ENCODE measurements at regions not wholly inside any gene's neighbourhood (a gene's known extent, or its start where the extent isn't known, plus 50 kb on each side); places are given as distances from the start of the nearest gene placed in this dataset.

DNA sequence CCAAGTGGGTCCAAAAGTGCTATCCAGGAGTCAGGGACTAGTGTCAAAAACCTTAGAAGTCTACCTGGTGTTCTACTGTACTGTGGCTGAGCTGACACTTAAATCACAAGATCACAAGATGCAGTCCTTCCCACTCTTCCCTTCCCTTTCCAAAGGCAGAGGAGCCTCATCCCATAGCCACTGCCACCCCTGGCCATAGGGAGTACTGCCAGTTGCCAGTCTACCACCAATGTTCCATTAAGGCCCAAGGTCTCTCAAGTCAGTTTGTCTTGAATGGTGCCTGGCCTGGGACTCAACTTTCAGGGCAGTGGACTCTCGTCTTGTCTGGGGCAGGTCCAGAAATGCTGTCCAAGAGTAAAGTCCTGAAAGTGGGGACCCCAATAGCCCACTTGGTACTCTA is 585.6 kb downstream of the NUP35 start:
- no peak for DNase-seq (ENCODE audit: low read depth)
- H3K4me3 ChIP-seq (ENCODE audit: low read depth, low read length) = no peak overlapping the region
- TF ChIP-seq, protein P1, sequence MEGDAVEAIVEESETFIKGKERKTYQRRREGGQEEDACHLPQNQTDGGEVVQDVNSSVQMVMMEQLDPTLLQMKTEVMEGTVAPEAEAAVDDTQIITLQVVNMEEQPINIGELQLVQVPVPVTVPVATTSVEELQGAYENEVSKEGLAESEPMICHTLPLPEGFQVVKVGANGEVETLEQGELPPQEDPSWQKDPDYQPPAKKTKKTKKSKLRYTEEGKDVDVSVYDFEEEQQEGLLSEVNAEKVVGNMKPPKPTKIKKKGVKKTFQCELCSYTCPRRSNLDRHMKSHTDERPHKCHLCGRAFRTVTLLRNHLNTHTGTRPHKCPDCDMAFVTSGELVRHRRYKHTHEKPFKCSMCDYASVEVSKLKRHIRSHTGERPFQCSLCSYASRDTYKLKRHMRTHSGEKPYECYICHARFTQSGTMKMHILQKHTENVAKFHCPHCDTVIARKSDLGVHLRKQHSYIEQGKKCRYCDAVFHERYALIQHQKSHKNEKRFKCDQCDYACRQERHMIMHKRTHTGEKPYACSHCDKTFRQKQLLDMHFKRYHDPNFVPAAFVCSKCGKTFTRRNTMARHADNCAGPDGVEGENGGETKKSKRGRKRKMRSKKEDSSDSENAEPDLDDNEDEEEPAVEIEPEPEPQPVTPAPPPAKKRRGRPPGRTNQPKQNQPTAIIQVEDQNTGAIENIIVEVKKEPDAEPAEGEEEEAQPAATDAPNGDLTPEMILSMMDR (conservative IDR thresholded peaks at IDR 0.05; ENCODE audit: low read depth, low read length) = no peak

- no peak for DNase-seq (ENCODE audit: low read depth)
- TF ChIP-seq, protein P1 (conservative IDR thresholded peaks at IDR 0.05; ENCODE audit: low read depth, low read length) = no peak
- no peak overlapping the region for H3K4me3 ChIP-seq (ENCODE audit: low read depth, low read length)
Measured at GRCh38 chr2:183718246-183718645, 594.0 kb downstream of the NUP35 start.

GRCh38 chr2:183723278-183723677 is 599.0 kb downstream of the NUP35 start:
- H3K4me3 ChIP-seq (ENCODE audit: low read depth, low read length) = no peak overlapping the region
- DNase-seq (ENCODE audit: low read depth) = no peak
- TF ChIP-seq, protein P1 (conservative IDR thresholded peaks at IDR 0.05; ENCODE audit: low read depth, low read length) = no peak

GRCh38 chr2:183729380-183729779 is 605.1 kb downstream of the NUP35 start:
- TF ChIP-seq, protein P1 (conservative IDR thresholded peaks at IDR 0.05; ENCODE audit: low read depth, low read length) = no peak
- no peak for DNase-seq (ENCODE audit: low read depth)
- H3K4me3 ChIP-seq (ENCODE audit: low read depth, low read length) = no peak overlapping the region

DNA sequence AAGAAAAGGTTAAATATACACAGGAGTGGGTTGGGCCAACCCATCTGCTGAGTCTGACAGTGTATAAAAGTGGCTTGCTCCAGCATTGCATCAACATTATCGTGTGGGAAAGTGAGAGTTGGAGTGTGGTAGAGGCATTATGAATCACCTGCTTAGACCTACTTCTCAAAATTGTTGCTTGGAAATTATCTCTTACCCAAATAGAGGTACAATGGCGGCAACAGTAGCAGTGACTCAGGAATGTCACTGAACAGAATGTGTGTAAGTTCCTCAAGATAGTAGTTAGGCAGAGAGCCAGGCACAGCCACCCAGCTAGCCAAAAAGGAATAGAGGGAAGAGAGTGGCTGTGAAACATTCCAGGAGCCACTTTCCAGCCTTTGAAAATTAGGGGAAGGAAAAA is 616.0 kb downstream of the NUP35 start:
- TF ChIP-seq, protein P1 (conservative IDR thresholded peaks at IDR 0.05; ENCODE audit: low read depth, low read length) = no peak
- H3K4me3 ChIP-seq (ENCODE audit: low read depth, low read length) = no peak overlapping the region
- no peak for DNase-seq (ENCODE audit: low read depth)

DNA sequence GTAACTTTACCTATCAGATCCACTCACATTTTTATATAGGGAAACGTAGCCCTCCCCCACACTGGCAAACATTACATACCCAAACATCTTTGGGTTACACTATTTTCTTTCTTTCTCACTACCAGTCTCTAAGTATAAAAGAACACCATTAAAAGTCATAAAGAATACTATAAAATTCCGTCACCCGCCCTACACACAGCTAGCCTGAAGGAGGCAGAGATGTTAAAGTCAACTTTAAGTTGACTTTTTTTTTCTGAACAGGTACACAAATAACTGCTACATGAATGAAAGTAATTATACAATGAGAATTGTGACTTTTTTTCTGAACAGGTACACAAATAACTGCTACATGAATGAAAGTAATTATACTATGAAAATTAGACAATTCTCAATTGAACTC is 628.3 kb downstream of the NUP35 start:
- TF ChIP-seq, protein P1 (conservative IDR thresholded peaks at IDR 0.05; ENCODE audit: low read depth, low read length) = no peak
- no peak overlapping the region for H3K4me3 ChIP-seq (ENCODE audit: low read depth, low read length)
- DNase-seq (ENCODE audit: low read depth) = no peak

DNA sequence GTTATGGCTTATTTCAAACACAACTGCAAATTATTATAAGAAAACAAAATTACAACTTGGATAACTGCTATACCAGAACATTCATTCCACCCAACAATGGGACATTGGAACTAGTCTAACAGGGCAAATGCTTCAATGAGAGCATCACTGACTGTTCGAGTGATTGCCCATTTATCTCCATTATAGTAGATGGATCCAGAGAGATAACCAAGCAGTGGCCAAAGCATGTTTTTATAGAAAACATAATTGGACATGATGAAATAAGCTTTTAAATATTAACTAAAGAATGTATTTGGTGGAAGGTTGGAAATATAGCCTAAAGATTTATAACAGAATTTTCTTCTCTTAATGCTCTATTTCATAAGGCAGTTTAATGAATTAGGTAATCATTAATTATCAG is 634.8 kb downstream of the NUP35 start:
- DNase-seq (ENCODE audit: low read depth) = no peak
- TF ChIP-seq, protein P1 (conservative IDR thresholded peaks at IDR 0.05; ENCODE audit: low read depth, low read length) = no peak
- H3K4me3 ChIP-seq (ENCODE audit: low read depth, low read length) = no peak overlapping the region

Data from choroid plexus epithelial cell (primary cell).